SU-DHL-6 (cell line): ENCODE measurements at regions not wholly inside any gene's neighbourhood (a gene's known extent, or its start where the extent isn't known, plus 50 kb on each side); places are given as distances from the start of the nearest gene placed in this dataset.

Experiments
- H2AFZ ChIP-seq: fragments of 200-600 bp; sonication (generic); 2 replicates; pipeline ENCODE4 v1.6.1; 2014; ENCODE audit warnings: low read depth, mild to moderate bottlenecking, moderate library complexity, mixed read lengths, antibody characterized with exemption, low read length; ENCODE audit not compliant: severe bottlenecking
- H3F3A ChIP-seq: fragments of 200-600 bp; shearing (Covaris generic); 2 replicates; pipeline ENCODE4 v1.6.0; 2016; ENCODE audit warnings: antibody characterized with exemption, mild to moderate bottlenecking; ENCODE audit not compliant: insufficient read depth
- H3K27ac ChIP-seq: fragments of 200-600 bp; sonication (generic); 2 replicates; pipeline ENCODE4 v1.5.1; 2016; ENCODE audit warnings: low read depth, mild to moderate bottlenecking, low read length, moderate library complexity, mixed read lengths
- H3K27me3 ChIP-seq: fragments of 200-600 bp; sonication (generic), shearing (Covaris generic); 2 replicates; pipeline ENCODE4 v1.6.0; 2014; ENCODE audit warnings: mild to moderate bottlenecking, low read length
- H3K36me3 ChIP-seq: fragments of 200-600 bp; sonication (generic); 2 replicates; pipeline ENCODE4 v1.6.1; 2014; ENCODE audit warnings: mild to moderate bottlenecking, low read length, mixed read lengths
- H3K4me2 ChIP-seq: fragments of 300-600, 200-600 bp; shearing (Covaris generic), sonication (generic); 2 replicates; pipeline ENCODE4 v1.6.0; 2014; ENCODE audit warnings: low read length, low read depth, mild to moderate bottlenecking; ENCODE audit not compliant: poor library complexity, severe bottlenecking
- H3K4me3 ChIP-seq: fragments of 200-600 bp; sonication (generic); 2 replicates; pipeline ENCODE4 v1.5.1; 2014; ENCODE audit warnings: antibody characterized with exemption, low read length, mild to moderate bottlenecking, mixed read lengths; ENCODE audit not compliant: insufficient read depth, poor library complexity, severe bottlenecking
- H3K79me2 ChIP-seq: fragments of 200-600 bp; sonication (generic); 2 replicates; pipeline ENCODE4 v1.6.1; 2014; ENCODE audit warnings: mild to moderate bottlenecking, low read length, moderate library complexity; ENCODE audit not compliant: insufficient read depth
- H3K9ac ChIP-seq: fragments of 200-600 bp; sonication (generic); 2 replicates; pipeline ENCODE4 v1.7.0; 2014; ENCODE audit warnings: mild to moderate bottlenecking, low read length
- H3K9me2 ChIP-seq: fragments of 200-600 bp; sonication (generic); replicated peaks from 2 replicates; pipeline ENCODE4 v1.6.1; 2014; ENCODE audit warnings: low read length; ENCODE audit not compliant: insufficient read depth
- H3K9me3 ChIP-seq: fragments of 200-600 bp; sonication (generic); 2 replicates; pipeline ENCODE4 v1.6.1; 2014; ENCODE audit warnings: low read length, mixed read lengths; ENCODE audit not compliant: insufficient read depth
- H4K20me1 ChIP-seq: fragments of 200-600 bp; sonication (generic); 2 replicates; pipeline ENCODE4 v1.6.1; 2014; ENCODE audit warnings: low read depth, mild to moderate bottlenecking, antibody characterized with exemption, low read length, moderate library complexity, mixed read lengths
- CTCF ChIP-seq: fragments of 200-600 bp; sonication (generic); IDR thresholded peaks from one replicate; pipeline ENCODE4 v1.5.1; 2017; ENCODE audit warnings: antibody characterized with exemption, mild to moderate bottlenecking, low read length, moderate library complexity; ENCODE audit not compliant: insufficient read depth, poor library complexity, severe bottlenecking
- EZH2phosphoT487 ChIP-seq: fragments of 200-600 bp; sonication (generic), shearing (Covaris generic); conservative IDR thresholded peaks from 2 replicates; pipeline ENCODE4 v1.6.1; 2018; ENCODE audit warnings: mild to moderate bottlenecking, antibody characterized with exemption, low read length, moderate library complexity, mixed read lengths

- Histone ChIP-seq H3K4me2 (no peak overlapping the region), H3K27me3 (no peaks in the 10 kb centered on the region), H3K9me3 (no peaks in the 10 kb centered on the region), H3K36me3 (no peaks in the 10 kb centered on the region; the same call in 1 of the 2 replicates), H3K9me2 (no peaks in the 10 kb centered on the region), H3F3A (no peaks in the 10 kb centered on the region), H4K20me1 (no peaks in the 10 kb centered on the region), H3K9ac (no peak overlapping the region), H3K27ac (no peak overlapping the region), H3K79me2 (no peaks in the 10 kb centered on the region), H3K4me3 (no peak overlapping the region), H2AFZ (peak overlapping the region; percentile 78)
- TF ChIP-seq CTCF: no peak
- no peak for TF ChIP-seq EZH2phosphoT487
Measured at GRCh38 chr3:163547014-163547685, 1531.1 kb downstream of the SI start.

DNA sequence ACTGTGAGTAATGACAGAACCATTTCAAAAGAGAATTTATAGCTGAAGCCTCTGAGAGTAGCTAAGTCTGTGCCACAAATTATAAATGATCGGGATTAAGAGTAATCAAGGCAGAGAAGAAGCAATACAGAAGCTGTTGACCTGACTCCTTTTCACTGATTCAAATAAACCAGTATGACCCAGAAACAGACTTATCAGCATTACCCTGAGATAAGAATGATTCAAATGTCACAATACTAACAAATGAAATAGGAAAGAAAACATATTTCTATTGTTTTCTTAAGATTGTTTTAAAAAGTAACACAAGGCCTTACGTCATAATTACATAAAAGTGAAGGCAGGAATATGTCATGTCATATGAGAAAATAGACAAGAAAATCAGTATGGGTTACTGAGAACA lies 1534.6 kb downstream of the SI start:
- Histone ChIP-seq H2AFZ (peak overlapping the region; percentile 78), H4K20me1 (no peaks in the 10 kb centered on the region), H3K9me2 (no peaks in the 10 kb centered on the region), H3K27me3 (no peaks in the 10 kb centered on the region), H3K9me3 (no peaks in the 10 kb centered on the region), H3K4me2 (no peak overlapping the region), H3K9ac (no peak overlapping the region), H3K4me3 (no peak overlapping the region), H3K27ac (no peak overlapping the region), H3K36me3 (no peaks in the 10 kb centered on the region; the same call in 1 of the 2 replicates), H3K79me2 (no peaks in the 10 kb centered on the region), H3F3A (no peaks in the 10 kb centered on the region)
- no peak for TF ChIP-seq EZH2phosphoT487
- no peak for TF ChIP-seq CTCF

GRCh38 chr3:163541629-163542028 lies 1536.7 kb downstream of the SI start:
- Histone ChIP-seq H3F3A (no peaks in the 10 kb centered on the region), H3K9me3 (no peaks in the 10 kb centered on the region), H3K9ac (no peak overlapping the region), H4K20me1 (no peaks in the 10 kb centered on the region), H3K9me2 (no peaks in the 10 kb centered on the region), H3K4me2 (no peak overlapping the region), H3K36me3 (no peaks in the 10 kb centered on the region), H3K79me2 (no peaks in the 10 kb centered on the region), H3K4me3 (no peak overlapping the region), H3K27me3 (no peaks in the 10 kb centered on the region), H2AFZ (peak overlapping the region; percentile 40), H3K27ac (no peak overlapping the region)
- TF ChIP-seq CTCF: no peak
- TF ChIP-seq EZH2phosphoT487: no peak

- no peak overlapping the region for H3K4me2 ChIP-seq
- no peak for TF ChIP-seq CTCF
- TF ChIP-seq EZH2phosphoT487: no peak
- peak overlapping the region; percentile 52 for H2AFZ ChIP-seq
Measured at GRCh38 chr3:163538387-163538786, 1539.9 kb downstream of the SI start.

More at GRCh38 chr3:163538387-163538786, 1539.9 kb downstream of the SI start:
- H3K9ac ChIP-seq: no peak overlapping the region
- H3K27me3 ChIP-seq: no peaks in the 10 kb centered on the region
- no peaks in the 10 kb centered on the region for H3K9me2 ChIP-seq
- no peaks in the 10 kb centered on the region for H3K36me3 ChIP-seq
- no peaks in the 10 kb centered on the region for H3F3A ChIP-seq
- H3K4me3 ChIP-seq: no peak overlapping the region
- H3K27ac ChIP-seq: no peak overlapping the region
- H4K20me1 ChIP-seq: no peaks in the 10 kb centered on the region
- no peaks in the 10 kb centered on the region for H3K79me2 ChIP-seq
- no peaks in the 10 kb centered on the region for H3K9me3 ChIP-seq
